Erythroblast (primary cell): ENCODE measurements at regions not wholly inside any gene's neighbourhood (a gene's known extent, or its start where the extent isn't known, plus 50 kb on each side); places are given as distances from the start of the nearest gene placed in this dataset.
"Not testable (repeated sequence)": the region's sequence is repeated elsewhere in the genome, so short reads cannot be mapped to it uniquely, and the experiment has no call there.

ENCODE experiments used
- GATA1 ChIP-seq: IDR thresholded peaks from 2 replicates; pipeline ENCODE4 v1.6.1; 2011; ENCODE audit warnings: low read depth, mild to moderate bottlenecking, control low read depth, low read length, moderate library complexity
- POLR2A ChIP-seq: IDR thresholded peaks from 2 replicates; pipeline ENCODE4 v1.6.1; 2011; ENCODE audit warnings: mild to moderate bottlenecking, low read length

- TF ChIP-seq POLR2A, GATA1: not testable (repeated sequence)
Observed at GRCh38 chr7:131676850-131677249, 120.4 kb upstream of the PODXL start.
